NCI-H460 (cell line): ENCODE measurements at regions not wholly inside any gene's neighbourhood (a gene's known extent, or its start where the extent isn't known, plus 50 kb on each side); places are given as distances from the start of the nearest gene placed in this dataset.
A peak's percentile ranks its signal among the peaks of the same experiment; 100 is the strongest.

ENCODE experiments used
- DNase-seq: peaks from one replicate; pipeline ENCODE4 v3.0.0-alpha.2; 2016; ENCODE audit warnings: low read depth; ENCODE audit errors: extremely low read depth

GRCh38 chr5:164357395-164358033 lies 852.1 kb downstream of the MAT2B start:
- DNase-seq, result no peak

- no peak for DNase-seq
Observed at GRCh38 chr5:164358531-164359259, 853.3 kb downstream of the MAT2B start.

- no peak for DNase-seq
Observed at GRCh38 chr5:164359260-164360255, 854.1 kb downstream of the MAT2B start.

- peak; percentile 61 for DNase-seq
Observed at GRCh38 chr5:164360589-164360988, 855.2 kb downstream of the MAT2B start.

- no peak for DNase-seq
Observed at GRCh38 chr5:164361986-164362385, 856.6 kb downstream of the MAT2B start.

- no peak for DNase-seq
Observed at GRCh38 chr5:164362835-164363234, 857.4 kb downstream of the MAT2B start.

GRCh38 chr5:164364237-164365208 lies 859.1 kb downstream of the MAT2B start:
- no peak for DNase-seq

- DNase-seq, result peak; percentile 41
Observed at GRCh38 chr5:164370841-164371240, 865.4 kb downstream of the MAT2B start.

GRCh38 chr5:164372892-164373291 lies 867.5 kb downstream of the MAT2B start:
- DNase-seq, result no peak

GRCh38 chr5:164373876-164374275 lies 868.5 kb downstream of the MAT2B start:
- no peak for DNase-seq

GRCh38 chr5:164375051-164375450 lies 869.6 kb downstream of the MAT2B start:
- DNase-seq, result no peak

- no peak for DNase-seq
Observed at GRCh38 chr5:164376843-164377242, 871.4 kb downstream of the MAT2B start.

GRCh38 chr5:164377746-164378145 lies 872.3 kb downstream of the MAT2B start:
- no peak for DNase-seq

GRCh38 chr5:164383662-164384061 lies 878.2 kb downstream of the MAT2B start:
- DNase-seq, result no peak

GRCh38 chr5:164392531-164392930 lies 887.1 kb downstream of the MAT2B start:
- DNase-seq, result no peak

GRCh38 chr5:164394686-164395194 lies 889.3 kb downstream of the MAT2B start:
- DNase-seq, result no peak

GRCh38 chr5:164412531-164412930 lies 907.1 kb downstream of the MAT2B start:
- no peak for DNase-seq

- DNase-seq, result no peak
Observed at GRCh38 chr5:164420161-164420560, 914.7 kb downstream of the MAT2B start.

GRCh38 chr5:164422400-164422799 lies 917.0 kb downstream of the MAT2B start:
- DNase-seq, result no peak
